ENCODE measurements at regions not wholly inside any gene's neighbourhood (a gene's known extent, or its start where the extent isn't known, plus 50 kb on each side); places are given as distances from the start of the nearest gene placed in this dataset.

GRCh38 chr5:82499725-82500244 lies 221.6 kb upstream of the RPS23 start:
- H4K5ac ChIP-seq (ENCODE audit: insufficient read length, low read depth, low read length): no peak overlapping the region
- ChIA-PET CTCF (ENCODE audit: partially characterized antibody) (interaction anchor here (1.0 kb wide), 1 partner anchor 16 kb away, joined by 4 read pairs; no protein-coding TSS in a partner anchor), POLR2A (ENCODE audit: partially characterized antibody) (no interaction called here)
- H2AK5ac ChIP-seq (ENCODE audit: low read depth, low read length): no peak overlapping the region
- H3K79me1 ChIP-seq (ENCODE audit: low read depth, low read length): no peaks in the 10 kb centered on the region
- WGBS, 2 experiments (ENCODE audit: extremely low coverage in 1 of 2, insufficient coverage in 1 of 2, insufficient read length in 1 of 2, insufficient replicate concordance in 2 of 2, low coverage in 1 of 2, low lambda C conversion rate in 2 of 2, missing lambda C conversion rate in 1 of 2): 100% methylated on average over 2 of the region's 2 CpGs; no CpG with 5 or more reads in 1 of the 2 experiments
- no peak overlapping the region for H4K91ac ChIP-seq (replicated peaks; ENCODE audit: insufficient read length, low read length)
- no peak overlapping the region for H3K4me2 ChIP-seq (ENCODE audit: insufficient read depth in 1 of 2, low read depth in 2 of 2, low read length in 2 of 2)
- no peak overlapping the region for H3K56ac ChIP-seq (replicated peaks; ENCODE audit: insufficient read length, low read depth, low read length)
- H3K18ac ChIP-seq (ENCODE audit: extremely low read depth, low read length): no peak overlapping the region
- no peaks in the 10 kb centered on the region for H4K20me1 ChIP-seq (replicated peaks in 1 of 2; ENCODE audit: control insufficient read depth in 1 of 2, insufficient read depth in 2 of 2, low read length in 2 of 2)
- no peaks in the 10 kb centered on the region for H3K27me3 ChIP-seq (replicated peaks in 1 of 4; ENCODE audit: control insufficient read depth in 3 of 4, extremely low read depth in 1 of 4, insufficient read depth in 3 of 4, low read length in 3 of 4)
- no peaks in the 10 kb centered on the region for H3K79me2 ChIP-seq (ENCODE audit: control insufficient read depth in 1 of 2, insufficient read depth in 2 of 2, low read length in 2 of 2)
- no peak overlapping the region for H3K14ac ChIP-seq (ENCODE audit: insufficient read length)
- H2BK120ac ChIP-seq (replicated peaks; ENCODE audit: low read depth, low read length): no peak overlapping the region
- H2AFZ ChIP-seq (ENCODE audit: low read length): no peak overlapping the region
- H3K9ac ChIP-seq (replicated peaks in 1 of 4; ENCODE audit: extremely low read depth in 1 of 4, low read depth in 3 of 4, low read length in 3 of 4): no peak overlapping the region
- no peak for FAIRE-seq
- no peaks in the 10 kb centered on the region for H3K23me2 ChIP-seq (ENCODE audit: low read depth, low read length)
- H2BK12ac ChIP-seq (ENCODE audit: low read depth, low read length): no peak overlapping the region
- TF ChIP-seq SIN3A (conservative IDR thresholded peaks at IDR 0.05 in 1 of 2, IDR thresholded peaks at IDR 0.05 in 1 of 2; ENCODE audit: low read depth in 1 of 2, low read length in 2 of 2) (no peak), CHD2 (IDR thresholded peaks at IDR 0.05; ENCODE audit: low read length) (no peak), KDM4A (IDR thresholded peaks at IDR 0.05; ENCODE audit: low read depth, low read length, severe bottlenecking) (no peak), EGR1 (IDR thresholded peaks at IDR 0.05; ENCODE audit: borderline replicate concordance, low read depth, low read length) (no peak), BRCA1 (IDR thresholded peaks at IDR 0.05; ENCODE audit: low read depth, low read length) (no peak), KDM1A (IDR thresholded peaks at IDR 0.05; ENCODE audit: borderline replicate concordance, low read length) (no peak), TCF12 (IDR thresholded peaks at IDR 0.05; ENCODE audit: low read depth, low read length) (no peak), RFX5 (IDR thresholded peaks at IDR 0.05; ENCODE audit: borderline replicate concordance, low read depth, low read length) (no peak), CEBPB (IDR thresholded peaks at IDR 0.05; ENCODE audit: low read depth, low read length) (no peak)
- no peak overlapping the region for H2BK20ac ChIP-seq (ENCODE audit: low read length)
- no peak for DNase-seq (ENCODE audit: low read depth in 1 of 2, low spot score in 2 of 2)
- H3K23ac ChIP-seq (ENCODE audit: insufficient read length): no peak overlapping the region
- H3K4me1 ChIP-seq (replicated peaks in 1 of 4; ENCODE audit: control insufficient read depth in 3 of 4, insufficient read depth in 4 of 4, low read length in 3 of 4): no peaks in the 10 kb centered on the region
- no peak overlapping the region for H4K8ac ChIP-seq (ENCODE audit: extremely low read depth, insufficient read depth, low read length)
- no peak overlapping the region for H2BK15ac ChIP-seq (ENCODE audit: low read length)
- H3K4me3 ChIP-seq (ENCODE audit: extremely low read depth in 1 of 4, insufficient read depth in 2 of 4, low read depth in 3 of 4, low read length in 4 of 4): no peak overlapping the region
- no peaks in the 10 kb centered on the region for H3K36me3 ChIP-seq (ENCODE audit: control insufficient read depth in 2 of 4, insufficient read depth in 4 of 4, low read length in 3 of 4)
- 0 out of 4 replicates have a peak, but pooled peaks cover 0 to 3% of the 10 kb centered on the region in 2 experiments for H3K9me3 ChIP-seq (ENCODE audit: insufficient read depth in 2 of 2, low read depth in 1 of 2, low read length in 1 of 2)
- no peak overlapping the region for H3K27ac ChIP-seq (ENCODE audit: low read depth, low read length)
- no peak overlapping the region for H3K4ac ChIP-seq (replicated peaks; ENCODE audit: insufficient read length, low read depth, low read length)
- H2BK5ac ChIP-seq (ENCODE audit: low read depth, low read length): no peak overlapping the region

All from H1 (cell line).